HEK293T (cell line): ENCODE measurements at regions not wholly inside any gene's neighbourhood (a gene's known extent, or its start where the extent isn't known, plus 50 kb on each side); places are given as distances from the start of the nearest gene placed in this dataset.

ENCODE experiments used
- FOXM1 ChIP-seq: fragments of 450-650 bp; IDR thresholded peaks from 2 replicates; pipeline ENCODE4 v1.6.1; 2017; ENCODE audit warnings: mild to moderate bottlenecking, borderline replicate concordance
- NFRKB ChIP-seq: fragments of 450-650 bp; IDR thresholded peaks from 2 replicates; pipeline ENCODE4 v1.6.1; 2016; ENCODE audit warnings: mild to moderate bottlenecking, moderate library complexity
- SP1 ChIP-seq: fragments of 450-650 bp; IDR thresholded peaks from 2 replicates; pipeline ENCODE4 v1.6.1; 2017
- ZNF384 ChIP-seq: fragments of 450-650 bp; IDR thresholded peaks from 2 replicates; pipeline ENCODE4 v1.6.1; 2016

DNA sequence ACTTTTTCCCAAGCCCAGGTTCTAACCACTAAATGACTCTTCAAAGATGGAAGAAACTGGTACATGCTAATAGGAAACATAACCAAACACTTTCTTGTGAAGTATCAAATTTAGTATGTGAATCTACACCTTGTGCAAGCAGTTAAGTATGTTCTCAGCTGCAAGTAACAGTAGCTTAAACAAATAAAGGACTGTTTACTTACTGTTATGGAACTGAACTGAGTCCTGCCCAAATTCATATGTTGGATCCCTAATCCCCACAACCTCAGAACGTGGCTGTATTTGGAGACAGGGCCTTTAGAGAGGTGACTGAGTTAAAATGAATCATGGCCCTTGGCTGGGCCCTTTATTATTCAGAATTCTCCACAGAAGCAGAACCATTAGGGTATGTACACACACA is 178.7 kb downstream of the KDR start:
- TF ChIP-seq FOXM1, result no peak
- TF ChIP-seq SP1, result no peak
- no peak for TF ChIP-seq NFRKB
- TF ChIP-seq ZNF384, result no peak
